Neuronal stem cell (in vitro differentiated cells): ENCODE measurements at regions not wholly inside any gene's neighbourhood (a gene's known extent, or its start where the extent isn't known, plus 50 kb on each side); places are given as distances from the start of the nearest gene placed in this dataset.

Experiments
- DNase-seq: peaks from one replicate; pipeline ENCODE4 v3.0.0-alpha.2; 2013; ENCODE audit warnings: low spot score
- H2AFZ ChIP-seq: one replicate; pipeline ENCODE4 v1.6.1; 2013; ENCODE audit warnings: mild to moderate bottlenecking, low read length, inconsistent platforms
- H2AK5ac ChIP-seq: 2 replicates; pipeline ENCODE4 v1.6.1; 2013; ENCODE audit warnings: low read depth, mild to moderate bottlenecking, inconsistent platforms, low read length, moderate library complexity, mixed read lengths
- H2BK120ac ChIP-seq: 2 replicates; pipeline ENCODE4 v1.6.1; 2013; ENCODE audit warnings: low read depth, mild to moderate bottlenecking, inconsistent platforms, low read length, moderate library complexity, mixed read lengths
- H2BK12ac ChIP-seq: one replicate; pipeline ENCODE4 v1.6.1; 2013; ENCODE audit warnings: low read length, inconsistent platforms
- H2BK15ac ChIP-seq: 2 replicates; pipeline ENCODE4 v1.6.1; 2013; ENCODE audit warnings: mild to moderate bottlenecking, low read length, inconsistent platforms, mixed read lengths
- H2BK5ac ChIP-seq: one replicate; pipeline ENCODE4 v1.6.1; 2013; ENCODE audit warnings: inconsistent platforms, mild to moderate bottlenecking, low read length, moderate library complexity
- H3K14ac ChIP-seq: one replicate; pipeline ENCODE4 v1.6.1; 2013; ENCODE audit warnings: low read length, inconsistent platforms
- H3K18ac ChIP-seq: 2 replicates; pipeline ENCODE4 v1.6.1; 2013; ENCODE audit warnings: low read length, inconsistent platforms
- H3K23ac ChIP-seq: 2 replicates; pipeline ENCODE4 v1.6.1; 2013; ENCODE audit warnings: low read depth, mild to moderate bottlenecking, mixed read lengths, low read length, inconsistent platforms; ENCODE audit not compliant: poor library complexity
- H3K27ac ChIP-seq: replicated peaks from 3 replicates; pipeline ENCODE4 v1.5.1; 2013; ENCODE audit warnings: low read length, inconsistent platforms
- H3K27me3 ChIP-seq, 3 experiments: 2 replicates each; pipeline ENCODE4 v1.6.1; 2013; ENCODE audit warnings: low read length in 3 of 3, mild to moderate bottlenecking in 2 of 3, inconsistent platforms in 1 of 3, low read depth in 1 of 3, mixed read lengths in 1 of 3, moderate library complexity in 1 of 3; ENCODE audit not compliant: control insufficient read depth in 3 of 3, insufficient read depth in 3 of 3
- H3K36me3 ChIP-seq, 2 donors: replicated peaks in 1 of 2; 2 replicates each; pipeline ENCODE4 v1.6.1; 2013; ENCODE audit warnings: low read length in 2 of 2; ENCODE audit not compliant: control insufficient read depth in 2 of 2, insufficient read depth in 2 of 2
- H3K4ac ChIP-seq: 2 replicates; pipeline ENCODE4 v1.6.1; 2013; ENCODE audit warnings: inconsistent platforms, mild to moderate bottlenecking, low read length, moderate library complexity
- H3K4me1 ChIP-seq, 2 donors: 1 replicate in 1 of 2; 2 replicates in 1 of 2; pipeline ENCODE4 v1.6.1; 2013; ENCODE audit warnings: low read length in 2 of 2, low read depth in 1 of 2; ENCODE audit not compliant: control insufficient read depth in 2 of 2, insufficient read depth in 1 of 2
- H3K4me2 ChIP-seq: one replicate; pipeline ENCODE4 v1.6.1; 2013; ENCODE audit warnings: mild to moderate bottlenecking, low read length, inconsistent platforms; ENCODE audit not compliant: insufficient read depth, poor library complexity, severe bottlenecking
- H3K4me3 ChIP-seq, 2 donors: 2 replicates each; pipeline ENCODE4 v1.5.1; 2013; ENCODE audit warnings: low read length in 2 of 2, mild to moderate bottlenecking in 2 of 2, inconsistent platforms in 1 of 2, moderate library complexity in 1 of 2
- H3K79me1 ChIP-seq: one replicate; pipeline ENCODE4 v1.6.1; 2013; ENCODE audit warnings: low read depth, mild to moderate bottlenecking, inconsistent platforms, low read length, moderate library complexity
- H3K9ac ChIP-seq: one replicate; pipeline ENCODE4 v1.6.1; 2013; ENCODE audit warnings: mild to moderate bottlenecking, low read depth, low read length, inconsistent platforms; ENCODE audit not compliant: poor library complexity
- H3K9me3 ChIP-seq, 2 donors: replicated peaks in 1 of 2; 2 replicates each; pipeline versions ENCODE3 to v1.6.1; 2013; ENCODE audit warnings: low read length in 2 of 2, mild to moderate bottlenecking in 2 of 2, inconsistent platforms in 1 of 2, low read depth in 1 of 2, mixed read lengths in 1 of 2, moderate library complexity in 1 of 2; ENCODE audit not compliant: control insufficient read depth in 2 of 2, insufficient read depth in 1 of 2
- H4K8ac ChIP-seq: one replicate; pipeline ENCODE4 v1.6.1; 2013; ENCODE audit warnings: low read depth, mild to moderate bottlenecking, inconsistent platforms, low read length, moderate library complexity
- H4K91ac ChIP-seq: one replicate; pipeline ENCODE4 v1.6.1; 2013; ENCODE audit warnings: low read length, low read depth, mild to moderate bottlenecking, inconsistent platforms; ENCODE audit not compliant: poor library complexity
- WGBS, 2 donors: extraction: QIAGEN DNeasy Blood & Tissue Kit; methylation state at CpG; one replicate each; pipeline ENCODE4 v1.1.7; 2013; ENCODE audit warnings: missing lambda C conversion rate in 2 of 2, mixed read lengths in 1 of 2; ENCODE audit not compliant: insufficient read length in 2 of 2, insufficient replicate concordance in 1 of 2; ENCODE audit errors: extremely low coverage in 2 of 2; 5-methylcytosine and 5-hydroxymethylcytosine counted together

- no peak overlapping the region for H3K27ac ChIP-seq
- H3K4me3 ChIP-seq: peak overlapping the region in 1 of 2 donors; percentile 37
- H3K4me1 ChIP-seq: peaks cover 0 to 4% of the 10 kb centered on the region in 2 donors
Measured at GRCh38 chr2:176554101-176555048, 285.1 kb downstream of the MTX2 start.

GRCh38 chr2:176555112-176555511 is 285.9 kb downstream of the MTX2 start:
- Histone ChIP-seq H3K9ac (no peak overlapping the region), H4K8ac (no peak overlapping the region), H3K4ac (no peak overlapping the region), H2BK120ac (no peak overlapping the region), H2AK5ac (no peak overlapping the region), H2BK12ac (no peak overlapping the region), H3K18ac (no peak overlapping the region), H3K23ac (no peak overlapping the region), H4K91ac (no peak overlapping the region), H3K14ac (no peak overlapping the region), H3K27ac (no peak overlapping the region), H2AFZ (no peak overlapping the region), H3K36me3 (no peaks in the 10 kb centered on the region), H3K9me3 (no peaks in the 10 kb centered on the region), H3K4me1 (peaks cover 0 to 5% of the 10 kb centered on the region in 2 donors), H3K4me2 (no peak overlapping the region), H2BK5ac (no peak overlapping the region), H2BK15ac (no peak overlapping the region), H3K27me3 (peaks cover 0 to 8% (median 0%) of the 10 kb centered on the region in 3 experiments), H3K79me1 (no peaks in the 10 kb centered on the region), H3K4me3 (no peak overlapping the region)
- DNase-seq: no peak
- WGBS, 2 donors: no CpG with 5 or more reads among the region's 5 CpGs

More at GRCh38 chr2:176554101-176555048, 285.1 kb downstream of the MTX2 start:
- Histone ChIP-seq H2BK15ac (no peak overlapping the region), H2AFZ (peak overlapping the region; percentile 60), H3K9ac (no peak overlapping the region), H3K27me3 (peaks cover 0 to 8% (median 0%) of the 10 kb centered on the region in 3 experiments), H3K18ac (no peak overlapping the region), H3K9me3 (no peaks in the 10 kb centered on the region), H3K23ac (no peak overlapping the region), H2BK5ac (no peak overlapping the region), H2BK12ac (no peak overlapping the region), H4K91ac (no peak overlapping the region), H3K4ac (no peak overlapping the region), H4K8ac (no peak overlapping the region), H2BK120ac (no peak overlapping the region), H3K4me2 (peak overlapping the region; percentile 35), H3K79me1 (no peaks in the 10 kb centered on the region), H3K36me3 (no peaks in the 10 kb centered on the region), H2AK5ac (no peak overlapping the region), H3K14ac (no peak overlapping the region)
- peak; percentile 57 for DNase-seq
- WGBS, 2 donors: no CpG with 5 or more reads among the region's 17 CpGs

DNA sequence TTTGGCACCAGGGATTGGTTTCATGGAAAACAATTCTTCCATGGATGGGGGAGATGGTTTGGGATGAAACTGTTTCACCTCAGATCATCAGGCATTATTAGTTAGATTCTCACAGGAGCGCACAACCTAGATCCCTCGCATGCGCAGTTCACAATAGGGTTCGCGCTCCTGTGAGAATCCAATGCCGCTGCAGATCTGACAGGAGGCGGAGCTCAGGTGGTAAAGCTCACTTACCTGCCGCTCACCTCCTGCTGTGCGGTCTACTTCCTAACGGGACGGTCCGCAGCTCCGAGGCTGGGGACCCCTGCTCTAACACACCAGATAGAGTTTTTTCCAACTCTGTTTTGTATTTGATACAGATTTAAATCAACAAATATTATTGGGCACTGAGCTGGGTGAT is 286.5 kb downstream of the MTX2 start:
- Histone ChIP-seq H2BK5ac (no peak overlapping the region), H3K18ac (no peak overlapping the region), H3K4me2 (no peak overlapping the region), H3K4ac (no peak overlapping the region), H2BK15ac (no peak overlapping the region), H3K27ac (no peak overlapping the region), H3K27me3 (peaks cover 0 to 8% (median 0%) of the 10 kb centered on the region in 3 experiments), H3K14ac (no peak overlapping the region), H3K9ac (no peak overlapping the region), H2BK12ac (no peak overlapping the region), H3K4me1 (peaks cover 0 to 5% of the 10 kb centered on the region in 2 donors), H3K9me3 (no peaks in the 10 kb centered on the region), H4K8ac (no peak overlapping the region), H4K91ac (no peak overlapping the region), H3K36me3 (no peaks in the 10 kb centered on the region), H3K79me1 (no peaks in the 10 kb centered on the region), H2BK120ac (no peak overlapping the region), H2AK5ac (no peak overlapping the region), H3K4me3 (no peak overlapping the region), H2AFZ (no peak overlapping the region), H3K23ac (no peak overlapping the region)
- DNase-seq: no peak
- no CpG with 5 or more reads among the region's 13 CpGs for whole genome bisulfite sequencing, 2 donors

GRCh38 chr2:176556373-176556772 is 287.1 kb downstream of the MTX2 start:
- Histone ChIP-seq H3K4me3 (no peak overlapping the region), H3K27me3 (peaks cover 0 to 8% (median 0%) of the 10 kb centered on the region in 3 experiments), H3K4me2 (no peak overlapping the region), H2AK5ac (no peak overlapping the region), H2BK5ac (no peak overlapping the region), H3K4me1 (peaks cover 0 to 5% of the 10 kb centered on the region in 2 donors), H3K23ac (no peak overlapping the region), H3K18ac (no peak overlapping the region), H2BK15ac (no peak overlapping the region), H2AFZ (no peak overlapping the region), H3K36me3 (no peaks in the 10 kb centered on the region), H3K9me3 (no peaks in the 10 kb centered on the region), H3K9ac (no peak overlapping the region), H3K14ac (no peak overlapping the region), H3K79me1 (no peaks in the 10 kb centered on the region), H3K4ac (no peak overlapping the region), H4K91ac (no peak overlapping the region), H2BK12ac (no peak overlapping the region), H3K27ac (no peak overlapping the region), H2BK120ac (no peak overlapping the region), H4K8ac (no peak overlapping the region)
- DNase-seq: no peak
- WGBS, 2 donors: no CpG with 5 or more reads among the region's 2 CpGs
